ENCODE measurements at regions not wholly inside any gene's neighbourhood (a gene's known extent, or its start where the extent isn't known, plus 50 kb on each side); places are given as distances from the start of the nearest gene placed in this dataset.

GRCh38 chr2:128921751-128922150 lies 603.1 kb upstream of the HS6ST1 start:
- H3K27ac ChIP-seq (ENCODE audit: low read depth in 2 of 2, low read length in 1 of 2): no peak overlapping the region
- H3K27me3 ChIP-seq (ENCODE audit: insufficient read depth): no peaks in the 10 kb centered on the region
- no peaks in the 10 kb centered on the region for H3K36me3 ChIP-seq (replicated peaks in 1 of 2; ENCODE audit: control insufficient read depth in 1 of 2, insufficient read depth in 2 of 2, low read length in 1 of 2)
- WGBS (ENCODE audit: low lambda C conversion rate): 0% methylated on average over 2 of the region's 2 CpGs
- no peaks in the 10 kb centered on the region for H3K4me1 ChIP-seq (ENCODE audit: control insufficient read depth in 1 of 2, insufficient read depth in 2 of 2, low read depth in 1 of 2, low read length in 1 of 2)
- TF ChIP-seq MAX (IDR thresholded peaks at IDR 0.05; ENCODE audit: low read depth) (no peak), YY1 (IDR thresholded peaks at IDR 0.05; ENCODE audit: low read depth) (no peak), TEAD4 (IDR thresholded peaks at IDR 0.05; ENCODE audit: borderline replicate concordance, insufficient read depth) (no peak), EP300 (IDR thresholded peaks at IDR 0.05; ENCODE audit: borderline replicate concordance in 1 of 2, low read depth in 1 of 2, low read length in 1 of 2) (no peak), TCF12 (IDR thresholded peaks at IDR 0.05) (no peak), GATA2 (CRISPR knock-in tag; IDR thresholded peaks at IDR 0.05) (no peak), NFIC (IDR thresholded peaks at IDR 0.05; ENCODE audit: borderline replicate concordance) (no peak), MXI1 (IDR thresholded peaks at IDR 0.05; ENCODE audit: low read depth, low read length) (no peak), CTCF (IDR thresholded peaks at IDR 0.05) (no peak), EZH2phosphoT487 (IDR thresholded peaks at IDR 0.05; ENCODE audit: borderline replicate concordance, low read depth) (no peak), FOXJ3 (CRISPR knock-in tag; IDR thresholded peaks at IDR 0.05) (no peak), ZBTB33 (IDR thresholded peaks at IDR 0.05; ENCODE audit: borderline replicate concordance, low read depth) (no peak), SIN3A (IDR thresholded peaks at IDR 0.05; ENCODE audit: borderline replicate concordance, low read depth, low read length) (no peak)
- ChIA-PET POLR2A (no interaction called here), CTCF (no interaction called here)
- H3K9ac ChIP-seq: no peak overlapping the region
- H3K9me3 ChIP-seq: no peaks in the 10 kb centered on the region
- H3F3A ChIP-seq (replicated peaks; ENCODE audit: insufficient read depth): no peaks in the 10 kb centered on the region
- no peaks in the 10 kb centered on the region for H4K20me1 ChIP-seq (ENCODE audit: insufficient read depth)
- no peaks in the 10 kb centered on the region for H3K79me2 ChIP-seq (ENCODE audit: insufficient read depth)
- no peaks in the 10 kb centered on the region for H3K9me2 ChIP-seq
- H3K4me3 ChIP-seq (ENCODE audit: low read depth in 2 of 2, low read length in 1 of 2): no peak overlapping the region
- H3K4me2 ChIP-seq: no peak overlapping the region
- no peak overlapping the region for H2AFZ ChIP-seq (ENCODE audit: low read depth)
- no peak for DNase-seq

GRCh38 chr2:128922154-128922553 lies 603.5 kb upstream of the HS6ST1 start:
- no peaks in the 10 kb centered on the region for H3K9me3 ChIP-seq
- no peak overlapping the region for H3K4me3 ChIP-seq (ENCODE audit: low read depth in 2 of 2, low read length in 1 of 2)
- CTCF ChIA-PET: no interaction called here
- no peaks in the 10 kb centered on the region for H3K79me2 ChIP-seq (ENCODE audit: insufficient read depth)
- H2AFZ ChIP-seq (ENCODE audit: low read depth): no peak overlapping the region
- no peak overlapping the region for H3K4me2 ChIP-seq
- H3K9me2 ChIP-seq: no peaks in the 10 kb centered on the region
- H3K9ac ChIP-seq: no peak overlapping the region
- POLR2A ChIA-PET: no interaction called here
- no peaks in the 10 kb centered on the region for H3F3A ChIP-seq (replicated peaks; ENCODE audit: insufficient read depth)
- no peaks in the 10 kb centered on the region for H4K20me1 ChIP-seq (ENCODE audit: insufficient read depth)
- 5% methylated on average over 2 of the region's 2 CpGs for WGBS (ENCODE audit: low lambda C conversion rate)
- no peaks in the 10 kb centered on the region for H3K36me3 ChIP-seq (replicated peaks in 1 of 2; ENCODE audit: control insufficient read depth in 1 of 2, insufficient read depth in 2 of 2, low read length in 1 of 2)
- H3K27me3 ChIP-seq (ENCODE audit: insufficient read depth): no peaks in the 10 kb centered on the region
- H3K27ac ChIP-seq (ENCODE audit: low read depth in 2 of 2, low read length in 1 of 2): no peak overlapping the region
- TF ChIP-seq RFX5 (IDR thresholded peaks at IDR 0.05; ENCODE audit: low read length): no peak
- no peak for TF ChIP-seq REST (IDR thresholded peaks at IDR 0.05; ENCODE audit: low read depth, low read length)
- no peak for TF ChIP-seq MEF2A (IDR thresholded peaks at IDR 0.05; ENCODE audit: borderline replicate concordance, low read depth)
- TF ChIP-seq NFIC (IDR thresholded peaks at IDR 0.05; ENCODE audit: borderline replicate concordance): no peak
- TF ChIP-seq PBX3 (IDR thresholded peaks at IDR 0.05): no peak
- TF ChIP-seq NRF1 (IDR thresholded peaks at IDR 0.05; ENCODE audit: low read depth, low read length): no peak
- no peak for TF ChIP-seq EZH2phosphoT487 (IDR thresholded peaks at IDR 0.05; ENCODE audit: borderline replicate concordance, low read depth)
- no peak for TF ChIP-seq GABPA (IDR thresholded peaks at IDR 0.05; ENCODE audit: low read depth)
- TF ChIP-seq SIN3A (IDR thresholded peaks at IDR 0.05; ENCODE audit: borderline replicate concordance, low read depth, low read length): no peak
- no peak for DNase-seq
- H3K4me1 ChIP-seq (ENCODE audit: control insufficient read depth in 1 of 2, insufficient read depth in 2 of 2, low read depth in 1 of 2, low read length in 1 of 2): no peaks in the 10 kb centered on the region

Data from SK-N-SH (cell line).